Heart right ventricle (tissue), 16 donors: ENCODE measurements at regions not wholly inside any gene's neighbourhood (a gene's known extent, or its start where the extent isn't known, plus 50 kb on each side); places are given as distances from the start of the nearest gene placed in this dataset.
"Not testable (repeated sequence)": the region's sequence is repeated elsewhere in the genome, so short reads cannot be mapped to it uniquely, and the experiment has no call there.

Experiments
- ATAC-seq, 8 donors: fragments of 200-7000 bp; cut with Tn5 transposase; one replicate each; pipeline ENCODE4 v1.9.1; 2020; ENCODE audit warnings: mild to moderate bottlenecking in 8 of 8, moderate library complexity in 8 of 8, moderate number of reproducible peaks in 1 of 8
- DNase-seq, 2 donors: peaks; one replicate each; pipeline ENCODE4 v3.0.0-alpha.2; 2020
- H3K27ac ChIP-seq, 10 donors: fragments of 200-600 bp; sonication (generic) in 2 of 10; one replicate each; pipeline versions ENCODE4 v1.5.0 to v1.8.0; 2020 to 2022; ENCODE audit warnings: mild to moderate bottlenecking in 3 of 10
- H3K27me3 ChIP-seq, 7 donors: fragments of 200-600 bp; one replicate each; pipeline ENCODE4 v1.8.0; 2021 to 2022; ENCODE audit warnings: mild to moderate bottlenecking in 2 of 7
- H3K36me3 ChIP-seq, 9 donors: fragments of 200-600 bp; sonication (generic) in 1 of 9; one replicate each; pipeline versions ENCODE4 v1.5.0 to v1.8.0; 2020 to 2022; ENCODE audit warnings: mild to moderate bottlenecking in 2 of 9
- H3K4me1 ChIP-seq, 9 donors: fragments of 200-600 bp; sonication (generic) in 1 of 9; one replicate each; pipeline versions ENCODE4 v1.5.0 to v1.8.0; 2020 to 2022; ENCODE audit warnings: mild to moderate bottlenecking in 4 of 9
- H3K4me3 ChIP-seq, 10 donors: fragments of 200-600 bp; sonication (generic) in 2 of 10; one replicate each; pipeline versions ENCODE4 v1.5.0 to v1.8.0; 2020 to 2022; ENCODE audit warnings: mild to moderate bottlenecking in 7 of 10, moderate library complexity in 2 of 10
- H3K9me3 ChIP-seq, 11 donors: fragments of 200-600 bp in 10 of 11; sonication (generic) in 2 of 11; one replicate each; pipeline versions ENCODE4 v1.5.0 to v1.8.0; 2013 to 2022; ENCODE audit warnings: mild to moderate bottlenecking in 2 of 11, control low read depth in 1 of 11, moderate library complexity in 1 of 11
- WGBS, 2 donors: extraction: QIAGEN DNeasy Blood & Tissue Kit; methylation state at CpG; one replicate each; pipeline ENCODE4 v1.1.7; 2013; ENCODE audit warnings: inconsistent platforms in 1 of 2; 5-methylcytosine and 5-hydroxymethylcytosine counted together
- intact Hi-C, 10 donors: fragments of 100-400 bp; cut with DNase I; formaldehyde crosslinking; loops; one replicate each; pipeline versions ENCODE4 v1.11.1 to v1.14.2; 2022
- TF ChIP-seq, protein P1 (sequence below), 9 donors: fragments of 200-600 bp; sonication (generic) in 2 of 9; IDR thresholded peaks; one replicate each; pipeline versions ENCODE4 v1.5.0 to v1.8.0; 2021 to 2022; ENCODE audit warnings: antibody characterized with exemption in 9 of 9, mild to moderate bottlenecking in 5 of 9, moderate library complexity in 1 of 9
- donor health status: Arrhythmogenic right ventricular cardiomyopathy.
- donor health status: ischemic (EF 13 %, LVEDD 7.1; RV severe dilation, severe dysfunction).
- donor health status: healthy with polysubstance abuse.
- donor health status: DM: no; HTN: yes; CAD: no.
- donor health status: DM: no; HTN: no; CAD: no.
- donor health status: ischemic (EF 25% LVEDD 6.9; RV normal size, moderate dysfunction).
- donor health status: ischemic (EF 25% LVEDD 5.7; RV mildly dilated, moderate dysfunction).
- donor health status: healthy.
- donor health status: DM: yes; HTN: yes; CAD: no.
- donor health status: Ischemic cardiomyopathy.
- donor health status: ischemic (EF 35%, LVEDD 5.7; RV mildly dilated, moderate dysfunction).
- donor health status: nonischemic (EF 11% LVEDD 7.7; RV severe dilation, severe dysfunction).
- donor health status: DM: yes; HTN: yes; CAD: no.
- donor health status: PGD.
- donor health status: ischemic (EF 29% LVEDD 5.4; RV normal size, mild dysfunction).
- donor health status: nonischemic (EF 23%, LVEDD 6.1; RV moderate dilation, normal function).

DNA sequence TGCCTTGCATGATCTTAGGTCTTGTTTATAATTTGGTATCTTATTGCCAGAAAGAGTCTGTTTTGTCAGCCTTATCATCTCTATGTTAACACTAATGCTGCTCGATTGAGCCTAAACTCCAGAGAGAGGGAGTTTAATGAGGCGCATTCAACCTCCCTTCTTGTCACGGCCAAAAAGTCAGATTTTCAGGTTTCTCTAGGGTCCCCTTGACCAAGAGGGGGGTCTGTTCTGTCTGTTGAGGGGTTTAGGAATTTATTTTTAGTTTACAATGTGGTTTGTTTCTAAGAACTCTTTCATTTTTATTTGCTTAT, 285.7 kb upstream of the VWC2 start:
- intact Hi-C loops: loop anchor here in 8 of 10 donors (5.0 to 10.0 kb wide), 8 partner anchors 137 to 377 kb away; no protein-coding TSS in a partner anchor
- no peaks in the 10 kb centered on the region for H3K27me3 ChIP-seq
- no peak for DNase-seq
- TF ChIP-seq, protein P1, sequence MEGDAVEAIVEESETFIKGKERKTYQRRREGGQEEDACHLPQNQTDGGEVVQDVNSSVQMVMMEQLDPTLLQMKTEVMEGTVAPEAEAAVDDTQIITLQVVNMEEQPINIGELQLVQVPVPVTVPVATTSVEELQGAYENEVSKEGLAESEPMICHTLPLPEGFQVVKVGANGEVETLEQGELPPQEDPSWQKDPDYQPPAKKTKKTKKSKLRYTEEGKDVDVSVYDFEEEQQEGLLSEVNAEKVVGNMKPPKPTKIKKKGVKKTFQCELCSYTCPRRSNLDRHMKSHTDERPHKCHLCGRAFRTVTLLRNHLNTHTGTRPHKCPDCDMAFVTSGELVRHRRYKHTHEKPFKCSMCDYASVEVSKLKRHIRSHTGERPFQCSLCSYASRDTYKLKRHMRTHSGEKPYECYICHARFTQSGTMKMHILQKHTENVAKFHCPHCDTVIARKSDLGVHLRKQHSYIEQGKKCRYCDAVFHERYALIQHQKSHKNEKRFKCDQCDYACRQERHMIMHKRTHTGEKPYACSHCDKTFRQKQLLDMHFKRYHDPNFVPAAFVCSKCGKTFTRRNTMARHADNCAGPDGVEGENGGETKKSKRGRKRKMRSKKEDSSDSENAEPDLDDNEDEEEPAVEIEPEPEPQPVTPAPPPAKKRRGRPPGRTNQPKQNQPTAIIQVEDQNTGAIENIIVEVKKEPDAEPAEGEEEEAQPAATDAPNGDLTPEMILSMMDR (IDR thresholded peaks at IDR 0.05): no peak
- H3K9me3 ChIP-seq: no peaks in the 10 kb centered on the region
- H3K36me3 ChIP-seq: no peaks in the 10 kb centered on the region
- H3K4me1 ChIP-seq: no peaks in the 10 kb centered on the region
- ATAC-seq: no peak
- H3K4me3 ChIP-seq: no peak overlapping the region
- no peak overlapping the region for H3K27ac ChIP-seq
- WGBS, 2 donors: 60 to 63% methylated on average over 3 of the region's 3 CpGs

DNA sequence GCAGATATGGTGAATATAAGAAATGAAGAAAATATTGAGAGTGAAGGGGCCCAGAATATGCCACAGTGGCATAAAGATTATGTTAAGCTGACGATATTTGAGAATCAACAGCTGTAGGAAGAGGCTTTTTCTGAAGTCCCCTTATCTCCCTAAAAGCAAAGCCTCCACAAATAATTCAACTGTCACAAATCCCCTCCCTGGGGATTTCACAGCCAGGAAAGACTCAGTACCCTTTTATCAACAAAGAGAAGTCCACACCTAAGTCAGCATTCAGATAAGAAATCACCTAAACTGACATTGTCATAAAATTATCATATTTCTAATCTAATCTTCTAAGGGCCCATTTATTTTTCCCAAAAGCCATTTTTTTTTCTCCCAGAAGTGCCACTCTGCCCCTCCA, 284.9 kb upstream of the VWC2 start:
- WGBS, 2 donors: 35 to 37% methylated on average over 1 of the region's 1 CpG
- H3K9me3 ChIP-seq: no peaks in the 10 kb centered on the region
- no peaks in the 10 kb centered on the region for H3K36me3 ChIP-seq
- intact Hi-C loops: loop anchor here in 8 of 10 donors (5.0 to 10.0 kb wide), 8 partner anchors 136 to 376 kb away; no protein-coding TSS in a partner anchor
- no peak for DNase-seq
- H3K27me3 ChIP-seq: no peaks in the 10 kb centered on the region
- no peak overlapping the region for H3K27ac ChIP-seq
- ATAC-seq: no peak
- TF ChIP-seq, protein P1 (IDR thresholded peaks at IDR 0.05): no peak
- H3K4me1 ChIP-seq: no peaks in the 10 kb centered on the region
- no peak overlapping the region for H3K4me3 ChIP-seq

DNA sequence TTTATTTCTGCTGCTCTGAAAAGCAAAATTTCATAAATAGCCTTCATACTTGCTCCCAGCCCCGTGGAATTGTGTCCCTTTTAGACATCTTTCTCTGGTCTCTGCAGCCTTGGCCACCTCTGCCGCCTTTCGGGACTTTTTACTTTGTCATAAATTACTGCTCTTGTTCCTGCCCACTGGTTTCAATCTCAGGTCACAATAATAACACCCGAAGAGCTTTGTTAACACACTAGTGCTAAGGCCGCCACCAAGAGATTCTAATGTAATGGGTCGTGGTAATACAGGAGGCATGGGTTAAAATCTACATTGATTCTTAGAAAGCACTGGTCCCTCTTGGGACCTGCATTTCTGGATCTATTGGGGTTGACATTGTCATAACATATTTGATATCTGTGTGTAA, 276.0 kb upstream of the VWC2 start:
- TF ChIP-seq, protein P1 (IDR thresholded peaks at IDR 0.05): no peak
- Histone ChIP-seq H3K27ac (no peak overlapping the region), H3K4me1 (no peaks in the 10 kb centered on the region), H3K9me3 (no peaks in the 10 kb centered on the region), H3K27me3 (no peaks in the 10 kb centered on the region), H3K36me3 (no peaks in the 10 kb centered on the region), H3K4me3 (no peak overlapping the region)
- ATAC-seq: no peak
- WGBS, 2 donors: 73 to 84% methylated on average over 6 of the region's 6 CpGs
- intact Hi-C loops: no loop called here
- DNase-seq: no peak

DNA sequence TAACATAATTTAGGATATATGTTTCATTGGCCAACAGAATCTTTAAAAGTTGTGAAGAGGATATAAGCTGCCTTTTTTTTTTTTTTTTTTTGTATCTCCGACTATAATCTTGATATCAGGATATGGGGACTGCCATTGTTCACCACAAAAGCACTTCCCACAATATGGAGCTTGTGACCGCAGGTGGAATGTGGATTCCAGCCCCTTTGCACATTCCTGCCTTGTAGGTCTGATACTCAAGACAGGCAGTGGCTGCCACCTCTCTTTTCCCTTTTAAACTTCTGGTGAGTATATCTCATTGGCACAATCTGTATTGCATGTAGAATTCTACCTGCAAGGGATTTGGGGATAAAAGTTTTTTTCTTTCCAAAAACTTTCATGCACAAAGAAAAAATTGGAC, 272.7 kb upstream of the VWC2 start:
- Histone ChIP-seq H3K27ac (no peak overlapping the region), H3K4me1 (no peaks in the 10 kb centered on the region), H3K9me3 (no peaks in the 10 kb centered on the region), H3K36me3 (no peaks in the 10 kb centered on the region), H3K4me3 (no peak overlapping the region), H3K27me3 (no peaks in the 10 kb centered on the region)
- intact Hi-C loops: no loop called here
- no peak for DNase-seq
- TF ChIP-seq, protein P1 (IDR thresholded peaks at IDR 0.05): no peak
- ATAC-seq: no peak
- 85 to 87% methylated on average over 2 of the region's 2 CpGs for WGBS, 2 donors

DNA sequence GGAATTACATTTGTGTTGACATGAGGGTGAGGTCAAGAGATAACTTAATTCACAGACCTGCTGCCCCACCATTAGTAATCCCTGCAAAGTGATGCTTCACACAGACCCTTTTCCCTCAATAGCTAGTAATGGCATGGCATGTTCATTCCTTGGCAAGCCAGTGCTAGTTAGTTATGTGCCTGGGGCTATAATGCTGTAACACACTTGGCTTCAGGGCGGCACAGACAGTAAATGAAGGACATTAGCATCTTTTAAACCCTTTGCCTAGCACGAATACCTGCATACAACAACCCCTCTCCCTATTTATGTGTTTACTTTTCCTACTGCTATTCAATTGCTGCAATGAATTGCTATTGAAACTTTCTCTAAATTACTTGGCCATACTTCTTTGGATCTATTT, 266.2 kb upstream of the VWC2 start:
- H3K36me3 ChIP-seq, intact Hi-C loops, DNase-seq, H3K4me3 ChIP-seq, H3K27ac ChIP-seq, H3K9me3 ChIP-seq, H3K4me1 ChIP-seq, ATAC-seq, H3K27me3 ChIP-seq: not testable (repeated sequence)
- WGBS, 2 donors: 62 to 80% methylated on average over 2 of the region's 2 CpGs
